D341Med (cell line): ENCODE measurements at regions not wholly inside any gene's neighbourhood (a gene's known extent, or its start where the extent isn't known, plus 50 kb on each side); places are given as distances from the start of the nearest gene placed in this dataset.
"Not testable (repeated sequence)": the region's sequence is repeated elsewhere in the genome, so short reads cannot be mapped to it uniquely, and the experiment has no call there.

Experiments
- DNase-seq: peaks from one replicate; pipeline ENCODE4 v3.0.0; 2012; ENCODE audit warnings: low spot score

DNA sequence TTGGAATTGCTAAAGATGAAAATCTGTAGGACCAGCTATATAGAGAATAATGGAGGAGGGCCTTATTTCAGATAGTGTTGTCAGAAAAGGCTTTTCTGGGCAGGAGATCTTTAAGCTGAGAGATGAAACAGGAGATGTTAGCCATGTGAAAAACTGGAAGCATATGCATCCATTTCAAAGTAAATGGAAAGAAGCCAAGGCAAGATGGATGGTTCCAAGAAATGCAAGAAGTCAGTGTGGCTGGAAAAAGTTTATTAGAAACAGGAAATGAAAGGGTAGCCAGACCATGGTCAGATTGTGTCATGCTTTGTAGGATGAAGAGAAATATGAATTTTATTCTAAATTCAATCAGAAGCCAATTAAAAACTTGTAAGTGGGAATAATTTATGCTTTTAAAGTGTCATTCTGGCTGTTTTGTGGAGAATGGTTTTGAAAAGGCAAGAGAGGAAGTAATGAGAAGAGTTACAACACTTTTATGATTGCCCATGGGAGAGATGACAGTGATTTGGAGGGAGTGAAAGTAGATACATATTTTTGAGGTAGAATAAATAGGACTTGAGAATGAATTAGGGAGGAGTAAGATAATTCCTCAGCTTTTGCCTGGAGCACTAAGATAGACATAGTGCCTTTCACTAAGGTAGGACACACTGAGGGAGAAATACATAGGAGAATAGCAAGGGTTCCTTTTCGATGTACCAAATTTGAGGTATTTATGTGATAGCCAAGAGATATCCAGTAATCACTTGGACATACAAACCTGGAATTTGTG lies 620.1 kb downstream of the HTR1B start:
- DNase-seq = no peak

DNA sequence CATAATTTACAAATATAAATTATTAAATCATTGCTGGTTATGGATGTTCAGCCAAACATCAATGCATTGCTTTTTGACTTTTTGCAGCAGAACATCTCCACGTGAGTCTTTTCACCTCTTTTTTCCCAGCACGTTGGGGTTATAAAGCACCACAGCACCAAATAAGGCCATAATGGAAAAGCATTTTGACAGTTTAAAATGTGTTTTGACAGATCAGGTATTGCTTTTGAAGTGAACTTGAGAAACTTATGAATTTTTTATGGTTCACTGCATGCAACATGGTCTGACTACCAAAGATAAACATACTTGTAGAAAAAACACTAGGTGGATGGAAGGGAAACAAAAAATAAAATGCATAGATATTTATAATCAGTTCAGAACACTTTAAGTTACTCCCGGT lies 622.4 kb downstream of the HTR1B start:
- DNase-seq = no peak

DNA sequence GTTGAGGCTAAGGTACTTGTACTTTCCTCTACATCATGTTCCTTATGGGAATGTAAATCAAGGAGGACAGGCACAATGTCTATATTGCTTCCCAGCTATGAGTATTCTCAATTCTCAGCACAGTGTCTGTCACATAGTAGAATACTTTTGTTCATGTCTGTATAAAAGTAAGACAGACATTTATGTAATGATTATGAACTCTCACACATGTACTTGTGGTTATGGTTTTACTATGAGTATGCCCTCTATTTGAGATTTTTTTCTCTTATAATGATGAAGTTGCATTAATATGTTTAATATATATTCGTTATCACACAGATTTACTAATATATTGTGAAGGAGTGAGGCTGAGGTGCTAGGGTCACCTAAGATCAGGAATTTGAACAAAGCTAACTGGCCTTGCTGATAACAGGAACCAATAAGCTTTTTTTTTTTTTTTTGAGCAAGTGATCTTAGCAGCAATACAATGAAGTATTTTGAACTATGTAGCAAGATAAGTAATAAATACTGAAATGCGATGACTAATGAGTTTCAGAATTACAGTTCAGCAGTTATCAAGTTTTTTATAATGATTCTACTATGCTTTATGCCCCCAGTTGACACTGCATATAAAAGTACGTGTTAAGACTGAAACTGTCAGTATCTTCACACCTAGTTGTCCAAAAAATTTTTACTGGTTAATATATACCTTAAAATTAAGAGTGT lies 623.1 kb downstream of the HTR1B start:
- DNase-seq = no peak

DNA sequence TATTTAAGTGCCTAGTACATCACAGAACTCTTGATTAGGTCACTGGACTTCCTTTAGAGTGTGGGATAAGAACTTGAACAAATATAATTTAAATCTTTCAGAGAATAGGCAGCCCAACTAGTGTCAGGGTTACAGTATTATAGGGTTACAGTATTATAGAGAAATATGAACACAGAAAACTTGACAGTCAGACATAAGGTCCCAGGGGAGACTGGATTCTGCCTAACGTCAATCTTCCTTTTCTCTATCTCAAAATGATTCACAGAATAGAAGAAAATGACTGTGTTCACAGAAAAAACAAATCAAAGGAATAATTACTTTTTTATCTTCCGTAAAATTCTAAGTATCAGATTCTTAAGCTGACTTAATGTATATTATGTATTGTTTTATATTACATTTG lies 623.8 kb downstream of the HTR1B start:
- no peak for DNase-seq

DNA sequence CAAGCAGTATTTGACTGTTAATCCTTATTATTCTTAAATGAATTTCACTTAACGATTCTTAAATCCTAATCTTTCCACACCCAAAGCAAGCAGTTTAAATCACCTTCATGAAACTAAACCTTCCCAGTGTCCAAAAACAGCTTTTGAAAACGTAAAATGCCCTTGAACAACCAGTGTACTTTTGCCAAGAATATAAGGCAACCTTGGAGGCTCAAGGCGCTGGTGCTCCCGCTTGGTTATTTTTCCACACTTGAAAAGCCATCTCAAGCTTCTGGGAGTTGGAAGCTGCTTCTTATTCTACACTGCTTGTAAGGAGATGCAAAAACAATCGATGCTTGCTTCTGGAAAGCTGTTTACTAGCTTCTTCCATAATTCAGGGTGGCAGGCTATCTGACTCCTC lies 625.7 kb downstream of the HTR1B start:
- DNase-seq = no peak

DNA sequence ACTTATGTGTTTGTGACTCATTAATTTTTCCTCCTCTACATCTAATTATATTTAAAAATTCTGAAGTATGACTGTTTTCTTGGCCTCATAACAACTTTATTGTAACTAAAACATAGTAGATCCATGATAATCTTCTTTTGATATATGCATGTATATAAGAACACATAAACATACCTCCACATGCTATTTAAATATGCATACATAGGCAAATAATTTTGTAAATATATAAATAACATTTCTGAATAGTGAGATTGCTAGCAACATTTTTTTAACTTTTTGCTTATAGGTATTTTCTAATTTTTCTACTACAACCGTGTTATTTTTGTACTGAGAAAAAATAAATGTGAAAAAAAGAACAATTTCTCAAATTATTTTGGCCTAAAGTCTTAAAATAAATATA lies 627.6 kb downstream of the HTR1B start:
- DNase-seq = no peak

DNA sequence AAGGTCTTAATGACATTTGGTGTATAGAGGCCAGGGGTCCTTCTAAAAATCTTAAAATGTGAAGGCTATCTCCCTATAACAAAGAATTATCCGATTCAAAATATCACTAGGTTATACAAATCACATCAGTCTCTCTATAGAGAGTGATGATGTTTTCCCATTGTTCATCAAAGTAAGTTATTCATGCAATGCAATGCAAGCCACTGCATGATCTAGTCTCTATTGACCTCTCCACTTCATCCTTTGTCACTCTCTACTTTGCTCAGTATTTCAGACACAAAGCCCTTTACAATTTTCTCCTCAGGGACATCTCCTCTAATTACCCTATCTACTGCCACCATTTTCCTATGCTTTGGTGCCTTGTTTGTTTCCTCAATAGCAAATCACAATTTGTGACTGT lies 628.0 kb downstream of the HTR1B start:
- DNase-seq = no peak

DNA sequence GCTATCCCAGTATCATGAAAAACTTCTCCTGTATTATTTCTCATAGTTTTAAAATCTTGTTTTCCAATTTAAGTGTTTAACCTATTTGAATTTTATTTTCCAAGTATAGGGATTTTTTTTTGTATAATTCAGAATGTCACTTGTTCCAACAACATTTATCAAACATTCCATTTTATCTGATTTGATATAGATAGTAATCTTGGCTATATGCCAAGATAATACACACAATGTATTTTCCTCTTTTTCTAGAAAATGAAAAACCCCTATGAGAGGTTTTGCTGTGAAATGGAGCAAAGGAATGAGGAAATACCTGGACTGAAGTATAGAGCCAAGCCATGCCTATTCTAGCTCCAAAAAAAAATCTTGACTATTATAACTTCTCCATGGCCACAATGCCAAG lies 628.9 kb downstream of the HTR1B start:
- DNase-seq = no peak

DNA sequence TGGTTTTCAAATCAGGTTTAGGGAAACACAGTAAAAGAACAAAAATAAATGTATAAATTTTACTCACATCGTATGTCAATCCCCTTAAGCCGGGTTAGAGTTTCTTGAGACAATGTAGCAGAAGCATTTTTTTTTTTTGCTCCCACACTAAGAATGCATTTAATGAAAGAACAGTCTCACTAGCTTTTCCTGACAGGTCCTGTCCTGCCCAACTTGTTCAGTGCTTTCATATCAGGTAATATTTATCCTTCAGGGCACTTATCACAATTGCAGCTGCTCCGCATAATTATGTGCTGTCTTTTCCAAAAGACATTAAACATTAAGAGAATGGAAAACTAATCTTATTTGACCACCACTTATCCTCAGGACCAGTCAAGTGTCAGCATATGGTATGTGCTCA lies 632.0 kb downstream of the HTR1B start:
- DNase-seq = no peak

DNA sequence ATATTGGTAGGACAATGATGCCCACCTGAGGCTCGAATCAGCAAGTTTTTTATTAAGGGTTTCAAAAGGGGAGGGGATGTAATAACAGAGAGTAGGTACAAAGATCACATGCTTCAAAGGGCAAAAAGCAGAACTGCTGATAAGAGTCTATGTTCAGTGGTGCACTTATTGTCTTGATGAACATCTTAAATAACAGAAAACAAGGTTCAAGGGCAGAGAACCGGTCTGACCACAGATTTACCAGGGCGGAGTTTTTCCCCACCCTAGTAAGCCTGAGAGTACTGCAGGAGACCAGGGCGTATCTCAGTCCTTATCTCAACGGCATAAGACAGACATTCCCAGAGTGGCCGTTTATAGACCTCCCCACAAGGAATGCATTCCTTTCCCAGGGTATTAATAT lies 639.7 kb downstream of the HTR1B start:
- DNase-seq = not testable (repeated sequence)

DNA sequence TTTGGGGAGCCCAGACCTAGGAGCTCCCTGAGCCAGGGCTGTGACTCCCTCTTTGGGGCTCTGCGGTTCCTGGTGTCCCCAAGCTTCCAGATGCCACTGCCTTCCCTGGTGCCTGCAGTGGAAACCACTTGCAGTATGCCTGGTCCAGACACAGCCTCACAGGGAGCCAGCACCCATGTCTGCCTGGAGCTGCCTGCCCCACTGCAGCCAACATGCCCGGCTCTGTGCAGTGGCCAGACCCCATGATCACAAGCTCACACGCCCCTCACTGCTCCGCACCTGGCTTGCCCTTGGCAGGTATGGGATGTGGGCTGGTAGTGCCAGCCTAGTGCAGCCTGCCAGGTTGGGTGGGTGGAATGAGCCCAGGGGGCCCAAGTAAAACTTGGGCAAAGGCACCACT lies 644.8 kb downstream of the HTR1B start:
- DNase-seq = no peak

DNA sequence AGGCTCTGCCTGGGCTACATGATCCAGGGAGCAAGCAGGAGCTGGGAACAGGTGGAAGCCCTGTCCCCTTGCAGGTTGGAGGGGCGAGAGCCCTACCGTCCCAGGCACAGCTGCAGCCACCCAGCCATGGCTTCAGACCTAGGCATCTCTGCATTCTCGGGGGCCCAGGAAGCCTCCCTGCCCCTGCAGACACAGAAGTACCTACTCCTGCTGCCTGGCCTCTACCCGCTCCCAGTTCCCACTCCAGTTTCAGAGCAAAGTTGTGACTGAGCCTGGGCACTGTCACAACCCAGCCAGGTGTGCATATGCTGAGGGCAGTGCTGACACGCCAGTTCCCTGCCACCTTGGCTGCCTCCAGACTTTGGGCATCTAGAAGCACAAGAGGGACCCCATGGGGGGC lies 645.9 kb downstream of the HTR1B start:
- no peak for DNase-seq

DNA sequence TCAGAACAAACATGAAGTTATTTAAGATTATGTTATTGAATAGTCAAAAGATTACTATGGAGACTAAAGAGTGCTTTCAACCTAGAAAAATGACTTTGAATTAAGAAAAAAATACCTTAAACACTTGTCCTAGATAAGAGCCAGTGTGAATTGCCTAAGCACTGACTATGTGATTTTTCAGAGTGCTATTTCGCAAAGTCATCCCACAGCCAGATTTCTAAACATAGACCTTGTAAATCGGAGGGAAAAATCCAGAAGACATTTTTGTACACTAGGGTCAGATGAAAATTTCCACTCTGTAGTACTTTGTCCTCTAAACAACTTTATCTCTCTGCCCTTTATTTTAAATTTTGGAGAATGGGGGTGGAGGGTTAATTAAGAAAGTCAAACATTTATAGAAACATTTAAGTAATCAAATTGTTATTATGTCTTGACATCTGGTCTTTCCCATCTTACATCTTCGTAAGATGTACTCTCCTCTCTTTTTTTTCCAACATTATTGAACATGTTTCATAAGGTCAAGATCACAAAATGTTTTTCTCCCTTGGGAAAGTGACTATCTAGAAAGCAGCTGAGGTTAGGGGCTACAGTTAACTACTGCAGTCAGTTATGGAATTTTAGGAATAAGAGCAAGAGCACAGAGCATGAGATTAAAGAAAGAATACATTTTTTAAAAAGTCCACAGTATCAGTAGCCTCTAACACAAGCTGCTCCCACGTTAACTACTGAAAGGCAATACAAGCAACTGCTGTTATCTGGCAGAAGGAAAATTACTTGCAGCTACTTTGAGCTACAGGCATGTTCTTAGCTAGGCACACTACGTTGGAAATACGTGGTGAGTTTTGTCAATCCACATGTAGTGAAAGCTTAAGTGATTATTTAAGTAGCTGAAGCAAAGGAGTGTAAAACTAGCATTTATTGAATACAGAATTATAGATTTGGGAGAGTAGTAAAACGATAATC lies 648.5 kb downstream of the HTR1B start:
- no peak for DNase-seq

DNA sequence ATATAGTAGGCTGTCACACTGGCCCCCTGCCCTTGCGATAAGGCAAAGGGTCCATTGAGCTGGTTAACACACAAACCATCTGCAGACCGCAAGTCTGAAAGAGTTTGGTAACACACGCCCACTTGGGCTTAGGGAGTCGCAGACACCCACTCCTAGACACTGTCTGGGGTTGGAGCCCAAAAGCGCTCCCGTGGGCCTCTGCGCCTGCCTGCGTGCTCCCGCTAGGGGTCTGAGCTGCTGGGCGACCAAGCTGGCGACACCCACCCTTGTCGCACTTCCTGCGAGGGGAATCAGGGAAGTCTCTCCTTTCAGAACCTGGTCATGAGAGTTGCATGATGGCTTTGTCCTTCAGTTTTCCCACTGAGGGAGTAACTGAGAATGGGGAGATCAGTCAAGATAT lies 653.0 kb downstream of the HTR1B start:
- DNase-seq = no peak

DNA sequence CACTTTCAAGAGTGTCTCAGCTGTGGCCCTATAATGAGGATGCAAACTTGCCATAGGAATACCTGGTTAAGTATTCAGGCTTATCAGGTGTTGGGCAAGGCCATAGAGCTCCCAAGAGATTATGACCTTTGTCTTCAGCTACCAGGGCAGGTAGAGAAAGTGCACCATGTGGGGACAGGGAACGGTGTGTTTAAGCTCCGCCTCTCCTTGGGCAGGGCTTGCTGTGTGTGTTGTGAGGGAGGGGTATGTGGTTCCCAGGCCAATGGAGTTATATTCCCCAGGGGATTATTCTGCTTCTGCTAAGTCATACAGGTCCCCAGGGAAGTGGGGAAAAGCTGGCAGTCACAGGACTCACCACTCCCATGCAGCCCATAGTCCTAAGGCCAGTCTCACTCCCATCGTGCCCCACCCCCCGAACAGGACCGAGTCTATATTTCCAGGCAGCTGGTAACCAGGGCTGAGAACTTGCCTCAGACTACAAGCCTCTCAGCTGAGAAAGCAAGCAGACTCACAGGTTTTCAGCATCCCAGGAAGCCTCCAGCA lies 660.2 kb downstream of the HTR1B start:
- no peak for DNase-seq

DNA sequence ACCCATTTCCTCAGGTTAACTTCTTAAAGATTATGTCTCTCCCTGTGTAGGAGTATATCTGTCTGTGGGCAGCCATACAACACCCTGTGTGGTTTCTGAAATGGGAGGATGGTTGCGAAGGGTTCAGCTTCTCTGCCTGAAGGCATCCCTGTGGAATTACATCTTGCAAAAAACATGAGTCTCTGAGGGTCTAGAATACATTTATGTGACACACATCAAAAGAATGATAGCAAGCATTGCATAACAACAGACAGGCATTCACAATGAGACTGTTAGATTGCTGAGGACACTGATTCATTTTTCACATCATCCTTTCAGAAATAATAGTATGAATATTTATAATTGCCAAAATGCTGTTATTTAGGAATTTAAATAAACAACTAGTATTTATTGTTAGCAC lies 670.9 kb downstream of the HTR1B start:
- DNase-seq = no peak

DNA sequence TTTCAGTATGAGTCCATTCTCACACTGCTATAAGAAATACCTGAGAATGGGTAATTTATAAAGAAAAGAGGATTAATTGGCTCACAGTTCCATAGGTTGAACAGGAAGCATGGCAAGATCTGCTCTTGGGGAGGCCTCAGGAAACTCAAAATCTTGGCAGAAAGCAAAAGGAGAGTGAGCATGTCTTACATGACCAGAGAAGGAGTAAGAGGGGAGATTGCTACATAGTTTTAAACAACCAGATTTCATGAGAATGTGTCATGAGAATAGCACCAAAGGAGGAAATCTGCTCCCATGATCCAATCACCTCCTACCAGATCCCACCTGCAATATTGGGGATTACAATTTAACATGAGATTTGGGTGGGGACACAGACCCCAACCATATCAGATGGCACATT lies 672.4 kb downstream of the HTR1B start:
- no peak for DNase-seq

DNA sequence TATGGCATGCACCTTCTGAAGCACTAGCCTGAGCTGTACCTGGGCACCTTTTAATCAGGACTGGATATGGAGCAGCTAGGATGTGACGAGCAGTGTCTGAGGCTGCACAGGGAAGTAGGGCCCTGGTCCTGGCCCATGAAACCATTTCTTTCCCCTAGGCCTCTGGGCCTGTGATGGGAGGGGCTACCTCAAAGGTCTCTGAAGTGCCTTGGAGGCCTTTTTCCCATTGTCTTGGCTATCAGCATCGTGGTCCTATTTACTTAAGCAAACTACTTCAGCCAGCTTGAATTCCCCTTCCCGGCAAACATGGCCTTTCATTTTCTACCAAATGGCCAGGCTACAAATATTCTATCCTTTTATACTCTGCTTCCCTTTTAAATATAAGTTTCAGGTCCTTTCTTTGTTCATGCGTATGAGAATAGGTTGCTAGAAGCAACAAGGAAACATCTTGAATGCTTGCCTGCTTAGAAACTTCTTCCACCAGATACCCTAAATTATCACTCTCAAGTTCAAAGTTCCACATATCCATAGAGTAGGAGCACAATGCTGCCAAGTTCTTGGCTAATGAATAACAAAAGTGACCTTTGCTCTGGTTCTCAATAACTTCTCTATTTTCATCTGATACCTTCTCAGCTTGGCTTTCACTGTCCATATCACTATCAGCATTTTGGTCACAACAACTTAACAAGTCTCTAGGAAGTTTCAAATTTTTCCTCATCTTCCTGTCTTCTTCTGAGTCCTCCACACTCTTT lies 673.1 kb downstream of the HTR1B start:
- no peak for DNase-seq

DNA sequence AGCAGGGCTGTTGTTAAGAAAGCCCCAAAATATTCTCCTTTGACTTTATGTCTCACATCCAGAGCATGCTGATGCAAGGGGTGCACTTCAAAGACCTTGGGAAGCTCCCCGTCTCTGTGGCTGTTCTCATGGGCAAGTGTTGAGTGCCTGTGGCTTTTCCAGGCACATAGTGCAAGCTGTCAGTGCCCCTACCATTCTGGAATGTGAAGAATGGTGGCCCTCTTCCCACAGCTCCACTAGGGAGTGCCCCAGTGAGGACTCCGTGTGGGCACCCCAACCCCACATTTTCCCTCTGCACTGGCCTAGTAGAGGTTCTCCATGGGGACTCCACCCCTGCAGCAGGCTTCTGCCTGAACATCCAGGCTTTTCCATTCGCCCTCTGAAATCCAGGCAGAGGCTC lies 673.7 kb downstream of the HTR1B start:
- no peak for DNase-seq

DNA sequence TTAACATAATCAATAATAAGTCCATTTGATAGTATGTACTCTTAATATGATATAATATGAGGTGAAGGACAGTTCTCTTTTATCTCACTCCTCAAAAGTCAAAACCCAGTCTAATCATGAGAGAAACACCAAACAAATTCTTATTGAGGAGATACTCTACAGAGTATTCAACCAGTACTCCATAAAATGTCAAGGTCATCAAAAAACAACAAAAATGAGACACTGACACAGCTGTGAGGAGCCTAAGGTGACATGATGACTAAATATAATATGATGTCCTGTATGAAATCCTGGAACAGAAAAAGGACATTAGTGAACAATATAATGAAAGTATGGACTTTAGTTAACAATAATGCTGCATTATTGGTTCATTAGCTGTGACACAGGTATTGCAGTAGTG lies 675.1 kb downstream of the HTR1B start:
- no peak for DNase-seq

DNA sequence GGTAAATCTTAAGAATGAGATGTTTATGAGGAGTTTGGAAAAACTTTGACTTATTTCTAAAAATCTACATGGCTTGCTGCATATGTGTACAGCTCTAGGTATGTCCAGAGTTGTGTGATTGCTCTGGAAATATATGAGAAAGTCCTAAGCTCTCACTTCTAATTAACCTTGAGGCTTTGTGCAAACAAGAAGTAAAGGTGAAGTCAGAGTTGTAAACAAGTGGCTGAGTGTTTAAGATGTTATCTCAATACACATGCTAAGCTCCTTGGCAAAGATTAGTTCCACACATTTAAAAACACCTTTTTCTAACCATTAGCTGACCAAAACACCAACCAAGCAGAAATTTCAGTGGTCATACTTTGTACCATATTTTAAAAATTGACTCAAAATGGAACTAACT lies 684.2 kb downstream of the HTR1B start:
- no peak for DNase-seq

DNA sequence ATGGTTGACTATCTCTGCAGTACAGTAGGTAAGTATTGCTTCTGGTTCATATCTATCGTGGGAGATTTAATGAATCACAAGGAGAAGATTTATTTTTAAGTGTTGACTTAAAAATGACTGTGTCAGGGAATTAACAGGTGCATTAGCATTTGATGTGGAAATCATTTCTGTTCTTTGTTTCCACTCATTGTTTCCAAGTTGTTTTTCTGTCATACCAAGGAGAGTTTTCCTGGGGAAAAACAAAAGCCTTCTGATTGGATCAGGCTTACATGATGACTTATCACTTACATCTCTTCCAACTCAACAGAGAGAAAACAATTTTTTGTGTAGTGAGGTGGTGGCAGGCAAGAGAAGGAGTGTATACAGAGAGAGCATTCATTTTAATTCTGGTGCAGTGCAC lies 686.4 kb downstream of the HTR1B start:
- no peak for DNase-seq
